OCI-LY3 (cell line): ENCODE measurements at regions not wholly inside any gene's neighbourhood (a gene's known extent, or its start where the extent isn't known, plus 50 kb on each side); places are given as distances from the start of the nearest gene placed in this dataset.

Source experiments
- H2AFZ ChIP-seq: fragments of 200-600, 300-600 bp; shearing (Covaris generic); 2 replicates; pipeline ENCODE4 v1.6.0; 2014; ENCODE audit warnings: antibody characterized with exemption, low read depth, low read length
- H3K27ac ChIP-seq: fragments of 200-600, 300-600 bp; sonication (generic); 2 replicates; pipeline ENCODE4 v1.5.1; 2014; ENCODE audit warnings: mild to moderate bottlenecking, low read length, moderate library complexity, mixed read lengths
- H3K27me3 ChIP-seq: fragments of 200-600, 300-600 bp; sonication (generic); 2 replicates; pipeline ENCODE4 v1.6.1; 2014; ENCODE audit warnings: low read depth, low read length, mixed read lengths
- H3K36me3 ChIP-seq: fragments of 200-600, 300-600 bp; sonication (generic); replicated peaks from 2 replicates; pipeline ENCODE3; 2014; ENCODE audit warnings: low read depth, low read length, mixed read lengths
- H3K4me1 ChIP-seq: fragments of 300-600, 200-600 bp; sonication (generic); 2 replicates; pipeline ENCODE4 v1.6.1; 2014; ENCODE audit warnings: low read length, mixed read lengths
- H3K4me2 ChIP-seq: fragments of 200-600, 300-600 bp; sonication (generic); 2 replicates; pipeline ENCODE4 v1.6.1; 2014; ENCODE audit warnings: low read length, mixed read lengths
- H3K4me3 ChIP-seq: fragments of 300-600, 200-600 bp; sonication (generic); 2 replicates; pipeline ENCODE4 v1.5.1; 2014; ENCODE audit warnings: antibody characterized with exemption, mild to moderate bottlenecking, low read length, moderate library complexity
- H3K79me2 ChIP-seq: fragments of 300-600, 200-600 bp; shearing (Covaris generic); 2 replicates; pipeline ENCODE4 v1.6.1; 2014; ENCODE audit warnings: mild to moderate bottlenecking, low read length, mixed read lengths
- H3K9ac ChIP-seq: fragments of 300-600, 200-600 bp; shearing (Covaris generic); 2 replicates; pipeline ENCODE4 v1.6.0; 2014; ENCODE audit warnings: mild to moderate bottlenecking, low read length, moderate library complexity
- H3K9me3 ChIP-seq: fragments of 200-600, 300-600 bp; shearing (Covaris generic); 2 replicates; pipeline ENCODE4 v1.6.1; 2014; ENCODE audit warnings: low read length, mixed read lengths; ENCODE audit not compliant: insufficient read depth
- H4K20me1 ChIP-seq: fragments of 200-600, 300-600 bp; sonication (generic); 2 replicates; pipeline ENCODE4 v1.6.1; 2016; ENCODE audit warnings: low read length, mixed read lengths; ENCODE audit not compliant: insufficient read depth
- EZH2phosphoT487 ChIP-seq: fragments of 200-600 bp; shearing (Covaris generic); IDR thresholded peaks from 2 replicates; pipeline ENCODE4 v1.6.1; 2018; ENCODE audit warnings: antibody characterized with exemption, mixed run types, low read depth
- TF ChIP-seq, protein P1 (sequence below): fragments of 200-600, 300-600 bp; sonication (generic); IDR thresholded peaks from 2 replicates; pipeline ENCODE4 v1.5.1; 2014; ENCODE audit warnings: antibody characterized with exemption, low read length, low read depth

DNA sequence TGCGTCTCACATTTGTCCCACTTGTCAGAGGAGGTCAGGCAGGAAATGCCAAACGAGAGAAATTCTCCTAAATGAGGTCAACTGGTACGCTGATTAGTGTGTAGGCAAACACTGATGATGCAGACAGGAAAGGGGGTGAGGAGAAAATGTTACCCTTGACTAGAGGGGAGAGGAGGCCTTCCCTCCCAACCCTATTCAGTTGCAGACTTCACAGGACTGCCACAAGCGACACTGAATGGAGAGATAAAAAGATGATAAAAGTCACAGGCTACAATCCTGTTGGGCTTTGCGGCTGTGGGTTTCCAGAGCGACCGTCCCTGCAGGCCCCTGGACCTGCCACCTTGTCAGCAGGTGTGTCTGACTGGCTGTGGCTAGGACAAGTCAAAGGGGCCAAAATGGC is 569.4 kb downstream of the CDH26 start:
- no peak overlapping the region for H3K9ac ChIP-seq
- H3K79me2 ChIP-seq, result no peaks in the 10 kb centered on the region
- H3K36me3 ChIP-seq, result no peaks in the 10 kb centered on the region
- no peak overlapping the region for H2AFZ ChIP-seq
- H3K27me3 ChIP-seq, result no peaks in the 10 kb centered on the region
- H4K20me1 ChIP-seq, result no peaks in the 10 kb centered on the region
- H3K9me3 ChIP-seq, result no peaks in the 10 kb centered on the region
- TF ChIP-seq, protein P1, sequence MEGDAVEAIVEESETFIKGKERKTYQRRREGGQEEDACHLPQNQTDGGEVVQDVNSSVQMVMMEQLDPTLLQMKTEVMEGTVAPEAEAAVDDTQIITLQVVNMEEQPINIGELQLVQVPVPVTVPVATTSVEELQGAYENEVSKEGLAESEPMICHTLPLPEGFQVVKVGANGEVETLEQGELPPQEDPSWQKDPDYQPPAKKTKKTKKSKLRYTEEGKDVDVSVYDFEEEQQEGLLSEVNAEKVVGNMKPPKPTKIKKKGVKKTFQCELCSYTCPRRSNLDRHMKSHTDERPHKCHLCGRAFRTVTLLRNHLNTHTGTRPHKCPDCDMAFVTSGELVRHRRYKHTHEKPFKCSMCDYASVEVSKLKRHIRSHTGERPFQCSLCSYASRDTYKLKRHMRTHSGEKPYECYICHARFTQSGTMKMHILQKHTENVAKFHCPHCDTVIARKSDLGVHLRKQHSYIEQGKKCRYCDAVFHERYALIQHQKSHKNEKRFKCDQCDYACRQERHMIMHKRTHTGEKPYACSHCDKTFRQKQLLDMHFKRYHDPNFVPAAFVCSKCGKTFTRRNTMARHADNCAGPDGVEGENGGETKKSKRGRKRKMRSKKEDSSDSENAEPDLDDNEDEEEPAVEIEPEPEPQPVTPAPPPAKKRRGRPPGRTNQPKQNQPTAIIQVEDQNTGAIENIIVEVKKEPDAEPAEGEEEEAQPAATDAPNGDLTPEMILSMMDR, result no peak
- no peak for TF ChIP-seq EZH2phosphoT487
- no peak overlapping the region for H3K4me3 ChIP-seq
- H3K4me1 ChIP-seq, result no peaks in the 10 kb centered on the region
- H3K4me2 ChIP-seq, result no peak overlapping the region
- H3K27ac ChIP-seq, result no peak overlapping the region

DNA sequence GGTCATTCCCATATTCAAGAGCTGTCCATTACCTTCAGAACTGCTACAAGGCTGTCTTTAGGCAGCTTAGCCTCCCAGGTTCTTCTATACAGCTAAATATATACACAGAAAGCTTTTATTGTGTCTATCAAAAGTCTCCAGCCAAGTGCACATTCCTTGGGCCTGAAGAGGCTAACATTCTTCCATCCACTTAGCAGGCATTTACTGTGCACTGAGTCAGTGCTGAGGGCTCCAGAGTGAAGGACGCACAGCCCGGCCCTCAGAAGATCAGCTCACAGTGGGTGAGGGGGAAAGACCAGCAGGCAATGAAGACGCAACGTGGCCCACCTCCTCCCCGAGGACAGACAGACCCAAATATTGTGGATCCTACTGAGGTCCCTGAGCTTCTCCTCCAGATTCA is 569.9 kb downstream of the CDH26 start:
- Histone ChIP-seq H3K9me3 (no peaks in the 10 kb centered on the region), H3K4me3 (no peak overlapping the region), H3K36me3 (no peaks in the 10 kb centered on the region), H2AFZ (no peak overlapping the region), H3K27ac (no peak overlapping the region), H3K4me2 (no peak overlapping the region), H3K4me1 (no peaks in the 10 kb centered on the region), H3K27me3 (no peaks in the 10 kb centered on the region), H3K79me2 (no peaks in the 10 kb centered on the region), H4K20me1 (no peaks in the 10 kb centered on the region), H3K9ac (no peak overlapping the region)
- TF ChIP-seq, protein P1, result no peak
- TF ChIP-seq EZH2phosphoT487, result no peak

- Histone ChIP-seq H3K27me3 (no peaks in the 10 kb centered on the region), H3K79me2 (no peaks in the 10 kb centered on the region)
Observed at GRCh38 chr20:60529149-60529548, 570.9 kb downstream of the CDH26 start.

GRCh38 chr20:60535211-60535610 is 577.0 kb downstream of the CDH26 start:
- TF ChIP-seq, protein P1, result no peak
- TF ChIP-seq EZH2phosphoT487, result no peak
- Histone ChIP-seq H3K27ac (no peak overlapping the region), H3K4me1 (no peaks in the 10 kb centered on the region), H3K9ac (no peak overlapping the region), H3K4me3 (no peak overlapping the region), H2AFZ (no peak overlapping the region), H3K36me3 (no peaks in the 10 kb centered on the region), H3K79me2 (no peaks in the 10 kb centered on the region), H4K20me1 (no peaks in the 10 kb centered on the region), H3K9me3 (no peaks in the 10 kb centered on the region), H3K27me3 (no peaks in the 10 kb centered on the region), H3K4me2 (no peak overlapping the region)

More at GRCh38 chr20:60529149-60529548, 570.9 kb downstream of the CDH26 start:
- Histone ChIP-seq H3K4me1 (no peaks in the 10 kb centered on the region), H3K4me2 (no peak overlapping the region), H3K9ac (no peak overlapping the region), H4K20me1 (no peaks in the 10 kb centered on the region), H2AFZ (no peak overlapping the region), H3K9me3 (no peaks in the 10 kb centered on the region), H3K36me3 (no peaks in the 10 kb centered on the region), H3K27ac (no peak overlapping the region), H3K4me3 (no peak overlapping the region)
- TF ChIP-seq, protein P1, result no peak
- TF ChIP-seq EZH2phosphoT487, result no peak
